Mucosa of descending colon (tissue), 3 donors: ENCODE measurements at regions not wholly inside any gene's neighbourhood (a gene's known extent, or its start where the extent isn't known, plus 50 kb on each side); places are given as distances from the start of the nearest gene placed in this dataset.
"Not testable (repeated sequence)": the region's sequence is repeated elsewhere in the genome, so short reads cannot be mapped to it uniquely, and the experiment has no call there.

Experiments used
- ATAC-seq: fragments of 200-7000 bp; cut with Tn5 transposase; one replicate; pipeline ENCODE4 v1.9.1; 2020; ENCODE audit warnings: mild to moderate bottlenecking, moderate library complexity
- DNase-seq, 3 donors: peaks; one replicate each; pipeline ENCODE4 v3.0.0-alpha.2; 2020
- H3K36me3 ChIP-seq: fragments of 200-600 bp; one replicate; pipeline ENCODE4 v1.8.0; 2021; ENCODE audit warnings: low read depth, mild to moderate bottlenecking
- H3K4me1 ChIP-seq: fragments of 200-600 bp; one replicate; pipeline ENCODE4 v1.8.0; 2021; ENCODE audit warnings: low read depth, mild to moderate bottlenecking
- H3K4me3 ChIP-seq: fragments of 200-600 bp; one replicate; pipeline ENCODE4 v1.8.0; 2021; ENCODE audit warnings: mild to moderate bottlenecking
- H3K9me3 ChIP-seq: fragments of 200-600 bp; one replicate; pipeline ENCODE4 v1.8.0; 2021; ENCODE audit warnings: mild to moderate bottlenecking
- CTCF ChIP-seq: fragments of 200-600 bp; IDR thresholded peaks from one replicate; pipeline ENCODE4 v1.8.0; 2022; ENCODE audit warnings: antibody characterized with exemption, mild to moderate bottlenecking
- intact Hi-C, 2 donors: fragments of 100-400 bp; cut with DNase I in 1 of 2; cut with micrococcal nuclease in 1 of 2; formaldehyde crosslinking; loops; one replicate each; pipeline versions ENCODE4 v1.11.0 to v1.11.1; 2022; cut with DNase I, micrococcal nuclease
- donor health status: DM: no; HTN: no; CAD: no; lungs with moderate emphysema.
- donor health status: DM: no; HTN: no; CAD: no.
- donor health status: DM: no; HTN: yes; CAD: no.

- DNase-seq, result no peak
- H3K4me1 ChIP-seq, result peaks cover 13% of the 10 kb centered on the region
- H3K9me3 ChIP-seq, result no peaks in the 10 kb centered on the region
- H3K36me3 ChIP-seq, result no peaks in the 10 kb centered on the region
- intact Hi-C loops, result no loop called here
- no peak for TF ChIP-seq CTCF
- no peak overlapping the region for H3K4me3 ChIP-seq
- no peak for ATAC-seq
Observed at GRCh38 chr3:87795701-87796100, 263.1 kb downstream of the CGGBP1 start.

GRCh38 chr3:87793337-87793877 lies 265.4 kb downstream of the CGGBP1 start:
- Histone ChIP-seq H3K4me3 (no peak overlapping the region), H3K9me3 (no peaks in the 10 kb centered on the region), H3K36me3 (no peaks in the 10 kb centered on the region), H3K4me1 (peaks cover 13% of the 10 kb centered on the region)
- no peak for DNase-seq
- TF ChIP-seq CTCF, result no peak
- intact Hi-C loops, result no loop called here
- ATAC-seq, result no peak

- DNase-seq (peak in 1 of 3 donors; percentile 40), ATAC-seq (peak; percentile 18)
- Histone ChIP-seq H3K9me3 (no peaks in the 10 kb centered on the region), H3K4me1 (peaks cover 13% of the 10 kb centered on the region), H3K4me3 (no peak within 1 kb of the TSS), H3K36me3 (no peaks in the 10 kb centered on the region)
- intact Hi-C loops, result no loop called here
- TF ChIP-seq CTCF, result no peak
Observed at GRCh38 chr3:87792534-87793336, 266.1 kb downstream of the CGGBP1 start, which contains the start of gene HTR1F. Gene HTR1F, plus strand, starts transcription at chr3:87792706.

- H3K4me1 ChIP-seq, result peaks cover 13% of the 10 kb centered on the region
- no peak for ATAC-seq
- H3K36me3 ChIP-seq, result no peaks in the 10 kb centered on the region
- no peaks in the 10 kb centered on the region for H3K9me3 ChIP-seq
- DNase-seq, result no peak
- intact Hi-C loops, result no loop called here
- H3K4me3 ChIP-seq, result no peak overlapping the region
- no peak for TF ChIP-seq CTCF
Observed at GRCh38 chr3:87792198-87792533, 266.6 kb downstream of the CGGBP1 start.

GRCh38 chr3:87791248-87792027 lies 267.4 kb downstream of the CGGBP1 start:
- no peak for DNase-seq
- peaks cover 13% of the 10 kb centered on the region for H3K4me1 ChIP-seq
- no peak for TF ChIP-seq CTCF
- no peak for ATAC-seq
- no peaks in the 10 kb centered on the region for H3K36me3 ChIP-seq
- H3K9me3 ChIP-seq, result no peaks in the 10 kb centered on the region
- intact Hi-C loops, result no loop called here
- H3K4me3 ChIP-seq, result no peak overlapping the region

- DNase-seq, H3K4me3 ChIP-seq, H3K9me3 ChIP-seq, H3K36me3 ChIP-seq, intact Hi-C loops, ATAC-seq: not testable (repeated sequence)
- H3K4me1 ChIP-seq, result peaks cover 13% of the 10 kb centered on the region
Observed at GRCh38 chr3:87789049-87789448, 269.8 kb downstream of the CGGBP1 start.
